Endothelial cell (in vitro differentiated cells): ENCODE measurements at regions not wholly inside any gene's neighbourhood (a gene's known extent, or its start where the extent isn't known, plus 50 kb on each side); places are given as distances from the start of the nearest gene placed in this dataset.

Source experiments
- DNase-seq: peaks from one replicate; pipeline ENCODE4 v3.0.0; 2021; ENCODE audit warnings: low spot score
- H3K27ac Mint-ChIP-seq: one replicate; pipeline ENCODE4 v1.8.0; 2021; ENCODE audit warnings: mixed read lengths, inconsistent platforms; ENCODE audit not compliant: unreplicated experiment
- H3K27me3 Mint-ChIP-seq: one replicate; pipeline ENCODE4 v1.8.0; 2021; ENCODE audit warnings: mild to moderate bottlenecking, moderate library complexity, mixed read lengths, inconsistent platforms; ENCODE audit not compliant: unreplicated experiment
- H3K36me3 Mint-ChIP-seq: one replicate; pipeline ENCODE4 v1.8.0; 2021; ENCODE audit warnings: mild to moderate bottlenecking, low read depth, mixed read lengths, inconsistent platforms; ENCODE audit not compliant: unreplicated experiment
- H3K4me1 Mint-ChIP-seq: one replicate; pipeline ENCODE4 v1.8.0; 2021; ENCODE audit warnings: mild to moderate bottlenecking, mixed read lengths, inconsistent platforms; ENCODE audit not compliant: unreplicated experiment
- H3K4me3 Mint-ChIP-seq: one replicate; pipeline ENCODE4 v1.8.0; 2021; ENCODE audit warnings: mild to moderate bottlenecking, mixed read lengths, inconsistent platforms; ENCODE audit not compliant: unreplicated experiment
- H3K9me3 Mint-ChIP-seq: one replicate; pipeline ENCODE4 v1.8.0; 2021; ENCODE audit warnings: mixed read lengths, inconsistent platforms; ENCODE audit not compliant: unreplicated experiment
- TF ChIP-seq, protein P1 (sequence below): fragments of 200-600 bp; sonication (generic); IDR thresholded peaks from one replicate; pipeline ENCODE4 v1.5.0; 2021; ENCODE audit warnings: antibody characterized with exemption; ENCODE audit not compliant: unreplicated experiment

DNA sequence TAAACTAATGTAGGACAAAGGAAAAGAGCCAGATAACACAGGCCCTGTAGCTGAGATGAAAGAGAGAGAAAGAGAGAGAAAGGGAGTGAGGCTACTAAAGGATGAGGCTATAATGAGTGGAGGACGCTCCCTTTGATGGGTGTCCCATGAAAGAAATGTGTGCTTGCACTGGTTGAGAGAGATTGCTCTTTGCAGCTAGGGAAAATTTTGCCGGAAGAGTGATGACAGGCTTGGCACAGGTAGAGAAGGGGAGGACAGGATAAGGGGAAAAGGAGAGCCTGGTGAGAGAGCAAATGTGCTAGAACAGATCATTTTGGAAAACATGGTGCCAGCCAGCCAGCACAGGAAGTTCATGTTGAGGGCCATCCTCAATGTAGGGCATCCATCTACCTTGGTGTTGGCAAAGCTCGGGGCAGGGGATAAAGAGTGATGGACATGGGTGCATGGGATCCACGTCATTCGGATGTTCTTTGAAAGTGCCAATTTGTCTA lies 248.6 kb downstream of the BTG1 start:
- no peak overlapping the region for H3K4me3 Mint-ChIP-seq
- no peaks in the 10 kb centered on the region for H3K36me3 Mint-ChIP-seq
- no peak overlapping the region for H3K27ac Mint-ChIP-seq
- no peak for DNase-seq
- no peaks in the 10 kb centered on the region for H3K27me3 Mint-ChIP-seq
- TF ChIP-seq, protein P1, sequence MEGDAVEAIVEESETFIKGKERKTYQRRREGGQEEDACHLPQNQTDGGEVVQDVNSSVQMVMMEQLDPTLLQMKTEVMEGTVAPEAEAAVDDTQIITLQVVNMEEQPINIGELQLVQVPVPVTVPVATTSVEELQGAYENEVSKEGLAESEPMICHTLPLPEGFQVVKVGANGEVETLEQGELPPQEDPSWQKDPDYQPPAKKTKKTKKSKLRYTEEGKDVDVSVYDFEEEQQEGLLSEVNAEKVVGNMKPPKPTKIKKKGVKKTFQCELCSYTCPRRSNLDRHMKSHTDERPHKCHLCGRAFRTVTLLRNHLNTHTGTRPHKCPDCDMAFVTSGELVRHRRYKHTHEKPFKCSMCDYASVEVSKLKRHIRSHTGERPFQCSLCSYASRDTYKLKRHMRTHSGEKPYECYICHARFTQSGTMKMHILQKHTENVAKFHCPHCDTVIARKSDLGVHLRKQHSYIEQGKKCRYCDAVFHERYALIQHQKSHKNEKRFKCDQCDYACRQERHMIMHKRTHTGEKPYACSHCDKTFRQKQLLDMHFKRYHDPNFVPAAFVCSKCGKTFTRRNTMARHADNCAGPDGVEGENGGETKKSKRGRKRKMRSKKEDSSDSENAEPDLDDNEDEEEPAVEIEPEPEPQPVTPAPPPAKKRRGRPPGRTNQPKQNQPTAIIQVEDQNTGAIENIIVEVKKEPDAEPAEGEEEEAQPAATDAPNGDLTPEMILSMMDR = no peak
- H3K9me3 Mint-ChIP-seq = no peaks in the 10 kb centered on the region
- H3K4me1 Mint-ChIP-seq = peaks cover 3% of the 10 kb centered on the region

DNA sequence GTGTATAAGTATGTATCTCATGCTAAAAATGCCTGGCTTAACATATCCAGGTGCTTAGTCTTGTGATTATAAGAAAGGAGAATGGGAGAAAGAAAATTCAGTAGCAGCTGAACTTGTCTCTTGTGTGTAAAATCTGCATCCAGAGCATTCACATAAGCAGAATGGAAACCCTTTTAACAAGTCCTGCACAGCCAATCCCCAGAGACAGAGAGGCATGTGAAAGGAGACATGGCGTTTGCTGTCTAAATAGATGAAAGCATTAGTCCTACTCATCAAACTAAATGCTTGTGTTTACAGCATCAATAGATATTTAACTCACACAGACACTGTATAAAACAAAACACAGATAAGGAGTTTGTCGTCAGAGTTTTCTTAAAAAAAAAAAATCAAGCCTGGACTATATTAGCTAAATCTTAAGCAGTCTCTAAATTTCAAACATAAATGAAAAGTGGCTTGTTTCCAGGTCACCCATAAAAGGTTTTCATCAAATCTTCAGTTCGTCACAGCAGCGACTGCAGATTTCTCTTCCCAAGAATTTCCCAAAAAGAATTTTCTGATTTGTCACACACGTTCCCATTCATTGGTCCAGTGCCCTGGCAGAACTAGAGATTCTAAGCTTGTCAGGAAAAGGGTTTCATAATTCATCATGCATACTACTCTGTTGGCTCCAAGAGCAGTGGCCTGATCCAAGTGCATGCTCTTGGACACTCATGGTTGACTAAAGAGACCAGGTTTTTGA lies 249.2 kb downstream of the BTG1 start:
- no peak for DNase-seq
- H3K27ac Mint-ChIP-seq = no peak overlapping the region
- H3K9me3 Mint-ChIP-seq = no peaks in the 10 kb centered on the region
- no peaks in the 10 kb centered on the region for H3K27me3 Mint-ChIP-seq
- H3K36me3 Mint-ChIP-seq = no peaks in the 10 kb centered on the region
- TF ChIP-seq, protein P1 = no peak
- peaks cover 3% of the 10 kb centered on the region for H3K4me1 Mint-ChIP-seq
- H3K4me3 Mint-ChIP-seq = no peak overlapping the region

DNA sequence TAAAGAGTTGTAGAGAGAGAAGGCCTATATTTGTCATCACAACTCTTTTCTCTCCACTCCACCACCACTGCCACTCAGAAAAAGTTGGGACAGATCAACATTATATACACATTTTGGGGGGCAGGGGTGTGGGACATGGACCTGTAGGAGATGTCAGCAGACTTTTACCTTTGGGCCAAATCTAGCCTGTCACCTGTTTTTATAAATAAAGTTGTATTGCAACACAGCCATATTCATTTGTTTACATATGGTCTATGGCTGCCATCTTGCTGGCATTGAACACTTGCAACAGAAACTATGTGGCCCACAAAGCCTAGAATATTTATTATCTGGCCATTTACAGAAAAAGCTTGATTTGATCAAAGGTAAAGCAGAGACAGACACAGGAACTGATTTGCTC lies 250.7 kb downstream of the BTG1 start:
- no peak for DNase-seq
- Mint-ChIP-seq H3K9me3 (no peaks in the 10 kb centered on the region), H3K4me3 (no peak overlapping the region), H3K27me3 (no peaks in the 10 kb centered on the region), H3K4me1 (peaks cover 3% of the 10 kb centered on the region), H3K27ac (no peak overlapping the region), H3K36me3 (no peaks in the 10 kb centered on the region)
- TF ChIP-seq, protein P1 = no peak

DNA sequence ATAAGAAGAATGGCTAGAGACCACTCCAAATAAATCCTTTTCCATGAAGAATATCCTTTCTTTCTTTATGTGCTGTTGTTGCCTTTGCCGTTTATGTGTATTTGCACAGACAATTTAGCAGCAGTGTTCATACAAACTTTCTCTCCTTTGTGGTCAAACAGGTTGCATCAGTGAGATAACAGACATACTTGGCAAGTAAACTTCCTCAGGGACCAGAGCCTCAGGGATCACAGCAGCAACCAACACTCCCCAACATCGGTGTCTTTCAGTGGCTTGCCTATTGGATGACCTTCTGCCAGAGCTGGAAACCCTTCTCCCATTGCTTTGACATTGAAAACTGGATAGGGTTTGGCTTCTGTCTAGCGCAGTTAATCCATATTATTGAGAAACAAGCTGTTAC lies 252.2 kb downstream of the BTG1 start:
- peaks cover 3% of the 10 kb centered on the region for H3K4me1 Mint-ChIP-seq
- TF ChIP-seq, protein P1 = no peak
- no peaks in the 10 kb centered on the region for H3K9me3 Mint-ChIP-seq
- DNase-seq = no peak
- H3K4me3 Mint-ChIP-seq = no peak overlapping the region
- H3K36me3 Mint-ChIP-seq = no peaks in the 10 kb centered on the region
- H3K27ac Mint-ChIP-seq = no peak overlapping the region
- H3K27me3 Mint-ChIP-seq = no peaks in the 10 kb centered on the region

DNA sequence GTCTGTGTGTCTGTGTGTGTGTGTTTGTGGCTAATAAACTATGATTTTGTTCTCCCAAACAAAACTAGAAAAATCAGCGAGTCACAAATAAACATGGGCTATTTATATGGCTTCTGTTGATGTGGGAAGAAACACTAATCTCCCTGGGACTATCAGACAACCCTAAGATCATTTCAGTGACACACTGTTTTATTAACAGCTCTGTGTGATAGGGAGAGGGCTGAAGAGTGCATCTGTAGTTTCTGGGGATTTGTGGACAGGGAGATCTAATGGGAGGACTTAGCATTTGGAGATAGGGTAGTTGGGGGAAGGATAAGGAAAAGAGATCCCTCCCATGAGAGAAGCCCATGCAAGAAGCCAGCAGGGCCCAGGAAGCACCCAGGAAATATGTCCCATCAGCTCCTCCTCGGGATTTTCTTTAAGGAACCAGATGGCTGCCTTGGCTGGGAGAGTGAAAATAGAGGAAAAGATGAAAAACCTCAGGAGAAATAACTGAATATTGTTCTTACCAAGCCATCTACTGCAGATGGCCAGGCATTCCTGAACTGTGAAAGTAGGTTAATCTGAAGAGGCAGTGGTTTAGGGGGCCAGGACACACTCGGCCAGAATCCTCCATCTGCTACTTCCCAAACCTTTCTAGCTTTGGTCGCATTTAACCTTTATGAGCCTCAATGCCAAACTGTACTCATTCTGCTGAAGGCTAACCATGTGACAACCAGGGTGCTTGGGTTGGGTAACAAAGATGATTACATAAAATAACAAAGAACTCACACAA lies 253.4 kb downstream of the BTG1 start:
- no peak overlapping the region for H3K27ac Mint-ChIP-seq
- TF ChIP-seq, protein P1 = no peak
- no peaks in the 10 kb centered on the region for H3K9me3 Mint-ChIP-seq
- H3K4me3 Mint-ChIP-seq = no peak overlapping the region
- no peak for DNase-seq
- no peaks in the 10 kb centered on the region for H3K36me3 Mint-ChIP-seq
- no peaks in the 10 kb centered on the region for H3K27me3 Mint-ChIP-seq
- peaks cover 7% of the 10 kb centered on the region for H3K4me1 Mint-ChIP-seq
